Neuronal stem cell (in vitro differentiated cells): ENCODE measurements at regions not wholly inside any gene's neighbourhood (a gene's known extent, or its start where the extent isn't known, plus 50 kb on each side); places are given as distances from the start of the nearest gene placed in this dataset.

ENCODE experiments used
- DNase-seq: peaks from one replicate; pipeline ENCODE4 v3.0.0-alpha.2; 2013; ENCODE audit warnings: low spot score
- H2AFZ ChIP-seq: one replicate; pipeline ENCODE4 v1.6.1; 2013; ENCODE audit warnings: mild to moderate bottlenecking, low read length, inconsistent platforms
- H2AK5ac ChIP-seq: 2 replicates; pipeline ENCODE4 v1.6.1; 2013; ENCODE audit warnings: low read depth, mild to moderate bottlenecking, inconsistent platforms, low read length, moderate library complexity, mixed read lengths
- H2BK120ac ChIP-seq: 2 replicates; pipeline ENCODE4 v1.6.1; 2013; ENCODE audit warnings: low read depth, mild to moderate bottlenecking, inconsistent platforms, low read length, moderate library complexity, mixed read lengths
- H2BK12ac ChIP-seq: one replicate; pipeline ENCODE4 v1.6.1; 2013; ENCODE audit warnings: low read length, inconsistent platforms
- H2BK15ac ChIP-seq: 2 replicates; pipeline ENCODE4 v1.6.1; 2013; ENCODE audit warnings: mild to moderate bottlenecking, low read length, inconsistent platforms, mixed read lengths
- H2BK5ac ChIP-seq: one replicate; pipeline ENCODE4 v1.6.1; 2013; ENCODE audit warnings: inconsistent platforms, mild to moderate bottlenecking, low read length, moderate library complexity
- H3K14ac ChIP-seq: one replicate; pipeline ENCODE4 v1.6.1; 2013; ENCODE audit warnings: low read length, inconsistent platforms
- H3K18ac ChIP-seq: 2 replicates; pipeline ENCODE4 v1.6.1; 2013; ENCODE audit warnings: low read length, inconsistent platforms
- H3K23ac ChIP-seq: 2 replicates; pipeline ENCODE4 v1.6.1; 2013; ENCODE audit warnings: low read depth, mild to moderate bottlenecking, mixed read lengths, low read length, inconsistent platforms; ENCODE audit not compliant: poor library complexity
- H3K27ac ChIP-seq: replicated peaks from 3 replicates; pipeline ENCODE4 v1.5.1; 2013; ENCODE audit warnings: low read length, inconsistent platforms
- H3K27me3 ChIP-seq, 3 experiments: 2 replicates each; pipeline ENCODE4 v1.6.1; 2013; ENCODE audit warnings: low read length in 3 of 3, mild to moderate bottlenecking in 2 of 3, inconsistent platforms in 1 of 3, low read depth in 1 of 3, mixed read lengths in 1 of 3, moderate library complexity in 1 of 3; ENCODE audit not compliant: control insufficient read depth in 3 of 3, insufficient read depth in 3 of 3
- H3K36me3 ChIP-seq, 2 donors: replicated peaks in 1 of 2; 2 replicates each; pipeline ENCODE4 v1.6.1; 2013; ENCODE audit warnings: low read length in 2 of 2; ENCODE audit not compliant: control insufficient read depth in 2 of 2, insufficient read depth in 2 of 2
- H3K4ac ChIP-seq: 2 replicates; pipeline ENCODE4 v1.6.1; 2013; ENCODE audit warnings: inconsistent platforms, mild to moderate bottlenecking, low read length, moderate library complexity
- H3K4me1 ChIP-seq, 2 donors: 1 replicate in 1 of 2; 2 replicates in 1 of 2; pipeline ENCODE4 v1.6.1; 2013; ENCODE audit warnings: low read length in 2 of 2, low read depth in 1 of 2; ENCODE audit not compliant: control insufficient read depth in 2 of 2, insufficient read depth in 1 of 2
- H3K4me2 ChIP-seq: one replicate; pipeline ENCODE4 v1.6.1; 2013; ENCODE audit warnings: mild to moderate bottlenecking, low read length, inconsistent platforms; ENCODE audit not compliant: insufficient read depth, poor library complexity, severe bottlenecking
- H3K4me3 ChIP-seq, 2 donors: 2 replicates each; pipeline ENCODE4 v1.5.1; 2013; ENCODE audit warnings: low read length in 2 of 2, mild to moderate bottlenecking in 2 of 2, inconsistent platforms in 1 of 2, moderate library complexity in 1 of 2
- H3K79me1 ChIP-seq: one replicate; pipeline ENCODE4 v1.6.1; 2013; ENCODE audit warnings: low read depth, mild to moderate bottlenecking, inconsistent platforms, low read length, moderate library complexity
- H3K9ac ChIP-seq: one replicate; pipeline ENCODE4 v1.6.1; 2013; ENCODE audit warnings: mild to moderate bottlenecking, low read depth, low read length, inconsistent platforms; ENCODE audit not compliant: poor library complexity
- H3K9me3 ChIP-seq, 2 donors: replicated peaks in 1 of 2; 2 replicates each; pipeline versions ENCODE3 to v1.6.1; 2013; ENCODE audit warnings: low read length in 2 of 2, mild to moderate bottlenecking in 2 of 2, inconsistent platforms in 1 of 2, low read depth in 1 of 2, mixed read lengths in 1 of 2, moderate library complexity in 1 of 2; ENCODE audit not compliant: control insufficient read depth in 2 of 2, insufficient read depth in 1 of 2
- H4K8ac ChIP-seq: one replicate; pipeline ENCODE4 v1.6.1; 2013; ENCODE audit warnings: low read depth, mild to moderate bottlenecking, inconsistent platforms, low read length, moderate library complexity
- H4K91ac ChIP-seq: one replicate; pipeline ENCODE4 v1.6.1; 2013; ENCODE audit warnings: low read length, low read depth, mild to moderate bottlenecking, inconsistent platforms; ENCODE audit not compliant: poor library complexity
- WGBS, 2 donors: extraction: QIAGEN DNeasy Blood & Tissue Kit; methylation state at CpG; one replicate each; pipeline ENCODE4 v1.1.7; 2013; ENCODE audit warnings: missing lambda C conversion rate in 2 of 2, mixed read lengths in 1 of 2; ENCODE audit not compliant: insufficient read length in 2 of 2, insufficient replicate concordance in 1 of 2; ENCODE audit errors: extremely low coverage in 2 of 2; 5-methylcytosine and 5-hydroxymethylcytosine counted together

DNA sequence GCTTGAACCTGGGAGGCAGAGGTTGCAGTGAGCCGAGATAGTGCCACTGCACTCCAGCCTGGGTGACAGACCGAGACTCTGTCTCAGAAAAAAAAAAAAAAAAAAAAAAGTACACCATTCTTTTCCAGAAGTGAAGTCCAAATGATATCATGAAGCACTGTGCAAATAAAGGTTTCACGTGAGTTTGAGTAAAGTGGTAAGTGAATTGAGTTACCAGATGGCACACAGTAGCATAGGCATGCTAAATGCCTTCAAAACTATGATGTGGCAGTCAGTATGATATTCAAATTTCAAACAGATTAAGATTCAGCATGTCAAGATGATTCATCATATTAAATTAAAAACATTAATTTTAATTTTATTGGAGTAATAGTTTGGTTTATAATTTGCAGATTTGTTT lies 195.2 kb downstream of the TAF11L14 start:
- H3K27ac ChIP-seq, result no peak overlapping the region
- H2BK15ac ChIP-seq, result no peak overlapping the region
- no peak overlapping the region for H3K4me3 ChIP-seq
- peaks cover 0 to 4% of the 10 kb centered on the region in 2 donors for H3K9me3 ChIP-seq
- no peak overlapping the region for H3K9ac ChIP-seq
- H2BK120ac ChIP-seq, result no peak overlapping the region
- no peaks in the 10 kb centered on the region for H3K27me3 ChIP-seq
- no peak overlapping the region for H3K4ac ChIP-seq
- H3K36me3 ChIP-seq, result no peaks in the 10 kb centered on the region
- no peak overlapping the region for H2AFZ ChIP-seq
- H3K23ac ChIP-seq, result no peak overlapping the region
- no peak overlapping the region for H2AK5ac ChIP-seq
- DNase-seq, result no peak
- H2BK5ac ChIP-seq, result no peak overlapping the region
- WGBS, 2 donors, result no CpG with 5 or more reads among the region's 3 CpGs
- no peak overlapping the region for H3K4me2 ChIP-seq
- H2BK12ac ChIP-seq, result no peak overlapping the region
- no peak overlapping the region for H3K18ac ChIP-seq
- H3K14ac ChIP-seq, result no peak overlapping the region
- H3K79me1 ChIP-seq, result no peaks in the 10 kb centered on the region
- no peak overlapping the region for H4K91ac ChIP-seq
- H3K4me1 ChIP-seq, result peaks cover 1 to 34% of the 10 kb centered on the region in 2 donors
- no peak overlapping the region for H4K8ac ChIP-seq

DNA sequence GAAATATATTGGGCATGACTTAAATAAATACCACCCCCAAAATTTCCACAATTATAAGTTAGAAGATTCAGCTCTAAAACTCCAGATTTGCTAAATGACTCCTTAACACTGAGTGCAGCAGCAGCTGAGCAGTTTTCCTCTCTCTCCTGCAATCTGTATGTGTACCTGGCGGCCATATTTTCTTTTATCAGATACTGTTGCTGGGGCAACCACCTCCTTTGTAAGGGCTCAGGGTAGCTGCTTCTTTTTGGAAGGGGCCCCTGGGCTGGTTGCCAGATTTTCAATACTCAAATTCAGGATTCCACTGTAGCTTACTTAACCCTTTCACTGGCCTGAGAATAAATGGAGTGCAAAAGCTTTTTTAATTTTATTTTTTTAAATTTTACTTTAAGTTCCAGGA lies 197.0 kb downstream of the TAF11L14 start:
- H4K8ac ChIP-seq, result no peak overlapping the region
- H3K9me3 ChIP-seq, result peaks cover 0 to 5% of the 10 kb centered on the region in 2 donors
- no peak overlapping the region for H3K4me2 ChIP-seq
- peak overlapping the region; percentile 66 for H2AFZ ChIP-seq
- no peak overlapping the region for H2BK5ac ChIP-seq
- no peaks in the 10 kb centered on the region for H3K27me3 ChIP-seq
- no CpG with 5 or more reads among the region's 1 CpG for WGBS, 2 donors
- no peak overlapping the region for H3K27ac ChIP-seq
- H3K9ac ChIP-seq, result no peak overlapping the region
- H3K4me1 ChIP-seq, result peaks cover 1 to 34% of the 10 kb centered on the region in 2 donors
- H3K14ac ChIP-seq, result no peak overlapping the region
- no peak overlapping the region for H2AK5ac ChIP-seq
- H3K18ac ChIP-seq, result no peak overlapping the region
- H4K91ac ChIP-seq, result no peak overlapping the region
- no peaks in the 10 kb centered on the region for H3K79me1 ChIP-seq
- no peaks in the 10 kb centered on the region for H3K36me3 ChIP-seq
- H2BK120ac ChIP-seq, result no peak overlapping the region
- H2BK12ac ChIP-seq, result no peak overlapping the region
- H3K23ac ChIP-seq, result no peak overlapping the region
- no peak overlapping the region for H3K4ac ChIP-seq
- H2BK15ac ChIP-seq, result no peak overlapping the region
- no peak for DNase-seq
- H3K4me3 ChIP-seq, result no peak overlapping the region

DNA sequence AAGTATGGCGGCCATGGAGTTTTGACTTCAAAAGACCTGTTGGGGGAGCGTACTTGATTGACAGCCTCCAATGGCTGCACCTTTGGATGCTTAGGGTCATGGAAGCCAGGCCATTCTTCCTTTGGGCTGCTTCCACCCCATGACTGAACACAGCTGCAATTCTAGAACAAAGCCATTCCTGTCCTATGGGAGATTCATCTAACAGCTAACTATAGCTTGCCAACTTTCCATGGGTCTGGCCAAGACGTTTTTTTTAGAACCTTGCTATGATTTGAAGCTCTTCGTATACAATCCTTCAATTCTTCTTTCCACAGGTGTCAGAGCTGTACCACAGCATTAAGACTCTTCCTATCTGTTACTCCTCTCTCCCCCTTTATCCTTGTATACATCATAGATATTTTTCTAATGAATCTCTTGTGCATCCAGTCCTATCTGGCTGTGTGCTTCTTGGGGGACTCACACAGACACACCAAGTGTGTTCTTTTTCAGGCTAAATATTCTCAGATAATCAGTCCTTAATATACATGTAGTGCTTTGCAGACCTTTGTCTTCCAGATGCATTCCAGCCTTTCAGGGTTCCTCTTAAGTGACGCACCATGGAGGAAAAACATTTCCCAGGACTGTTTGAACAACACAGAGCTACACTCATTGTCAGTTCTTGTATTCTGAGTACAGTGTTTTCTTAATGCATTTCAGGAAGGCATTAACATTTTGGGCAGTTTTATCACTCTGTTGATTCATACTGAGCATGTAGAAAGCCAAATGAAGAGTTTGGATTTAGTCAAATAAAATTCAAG lies 198.9 kb downstream of the TAF11L14 start:
- no peak overlapping the region for H3K27ac ChIP-seq
- no CpG with 5 or more reads among the region's 5 CpGs for WGBS, 2 donors
- H3K14ac ChIP-seq, result no peak overlapping the region
- no peak overlapping the region for H3K4ac ChIP-seq
- no peak overlapping the region for H3K4me3 ChIP-seq
- H3K9me3 ChIP-seq, result peaks cover 0 to 4% of the 10 kb centered on the region in 2 donors
- peaks cover 1 to 34% of the 10 kb centered on the region in 2 donors for H3K4me1 ChIP-seq
- peak overlapping the region; percentile 58 for H2AFZ ChIP-seq
- no peak overlapping the region for H3K23ac ChIP-seq
- H3K18ac ChIP-seq, result no peak overlapping the region
- no peaks in the 10 kb centered on the region for H3K79me1 ChIP-seq
- no peak overlapping the region for H2BK120ac ChIP-seq
- H2BK15ac ChIP-seq, result no peak overlapping the region
- H3K27me3 ChIP-seq, result no peaks in the 10 kb centered on the region
- no peak overlapping the region for H2BK5ac ChIP-seq
- no peak overlapping the region for H2AK5ac ChIP-seq
- H3K4me2 ChIP-seq, result no peak overlapping the region
- H3K9ac ChIP-seq, result no peak overlapping the region
- no peak overlapping the region for H4K8ac ChIP-seq
- DNase-seq, result no peak
- H4K91ac ChIP-seq, result no peak overlapping the region
- H3K36me3 ChIP-seq, result no peaks in the 10 kb centered on the region
- no peak overlapping the region for H2BK12ac ChIP-seq

DNA sequence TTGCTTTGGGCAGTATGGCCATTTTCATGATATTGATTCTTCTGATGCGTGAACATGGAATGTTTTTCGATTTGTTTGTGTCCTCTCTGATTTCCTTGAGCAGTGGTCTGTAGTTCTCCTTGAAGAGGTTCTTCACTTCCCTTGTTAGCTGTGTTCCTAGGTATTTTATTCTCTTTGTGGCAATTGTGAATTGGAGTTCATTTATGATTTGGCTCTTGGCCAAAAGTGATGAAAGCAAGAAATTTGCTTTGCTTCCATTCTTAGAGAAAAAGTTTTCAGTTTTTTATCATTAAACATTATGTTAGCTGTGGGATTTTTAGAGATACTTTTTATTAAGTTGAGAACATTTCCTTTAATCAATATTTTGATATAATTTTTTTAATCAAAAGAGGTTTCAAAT lies 203.5 kb downstream of the TAF11L14 start:
- Histone ChIP-seq H3K18ac (no peak overlapping the region), H3K4me2 (no peak overlapping the region), H3K4me1 (peaks cover 1 to 8% of the 10 kb centered on the region in 2 donors), H3K23ac (no peak overlapping the region), H4K91ac (no peak overlapping the region), H3K4ac (no peak overlapping the region), H2AK5ac (no peak overlapping the region), H3K4me3 (no peak overlapping the region), H2BK120ac (no peak overlapping the region), H2AFZ (no peak overlapping the region), H2BK12ac (no peak overlapping the region), H3K9ac (no peak overlapping the region), H4K8ac (no peak overlapping the region), H3K14ac (no peak overlapping the region), H3K27me3 (no peaks in the 10 kb centered on the region), H3K79me1 (no peaks in the 10 kb centered on the region), H3K36me3 (no peaks in the 10 kb centered on the region), H3K9me3 (peaks cover 0 to 4% of the 10 kb centered on the region in 2 donors), H3K27ac (no peak overlapping the region), H2BK15ac (no peak overlapping the region), H2BK5ac (no peak overlapping the region)
- DNase-seq, result no peak
- WGBS, 2 donors, result no CpG with 5 or more reads among the region's 2 CpGs
